SH-SY5Y (cell line): ENCODE measurements at regions not wholly inside any gene's neighbourhood (a gene's known extent, or its start where the extent isn't known, plus 50 kb on each side); places are given as distances from the start of the nearest gene placed in this dataset.
A peak's percentile ranks its signal among the peaks of the same experiment; 100 is the strongest.

Experiments
- GATA2 ChIP-seq: IDR thresholded peaks from 2 replicates; pipeline ENCODE4 v1.6.1; 2011; ENCODE audit warnings: mild to moderate bottlenecking, low read depth, low read length
- GATA3 ChIP-seq: IDR thresholded peaks from 2 replicates; pipeline ENCODE4 v1.6.1; 2011; ENCODE audit warnings: low read depth, mild to moderate bottlenecking, low read length, moderate library complexity

DNA sequence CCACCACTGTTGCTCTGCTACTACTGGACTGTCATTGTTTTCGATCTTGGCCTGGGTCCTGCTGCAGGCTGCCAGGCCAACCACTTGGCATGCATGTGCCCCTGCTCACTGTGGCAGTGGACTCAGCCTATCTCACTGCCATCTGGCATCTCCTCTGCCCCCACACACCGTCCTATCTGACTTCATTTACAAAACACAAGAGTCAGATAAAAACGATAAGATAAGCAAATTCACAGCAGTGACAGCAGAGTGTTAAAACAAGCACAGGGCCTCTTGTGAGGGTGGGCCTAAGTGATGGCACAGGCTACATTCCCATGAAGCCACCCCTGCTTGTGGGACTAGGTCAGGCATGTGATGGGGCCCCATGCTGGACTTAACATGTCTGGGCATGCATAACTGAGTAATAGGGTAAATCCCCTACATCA lies 68.1 kb downstream of the CRYGS start:
- peak; percentile 93 for TF ChIP-seq GATA2
- TF ChIP-seq GATA3 = 0 out of 2 replicates have a peak, but pooled peaks have one; percentile 47
